Progenitor cell of endocrine pancreas (in vitro differentiated cells): ENCODE measurements at regions not wholly inside any gene's neighbourhood (a gene's known extent, or its start where the extent isn't known, plus 50 kb on each side); places are given as distances from the start of the nearest gene placed in this dataset.

Source experiments
- DNase-seq: peaks from one replicate; pipeline ENCODE4 v3.0.0; 2021; ENCODE audit warnings: low spot score; ENCODE audit not compliant: unreplicated experiment
- H3K27ac Mint-ChIP-seq: 2 replicates; pipeline ENCODE4 v1.8.0; 2021; ENCODE audit warnings: mild to moderate bottlenecking, moderate library complexity, mixed read lengths
- H3K27me3 Mint-ChIP-seq: 2 replicates; pipeline ENCODE4 v1.8.0; 2021; ENCODE audit warnings: mixed read lengths
- H3K36me3 Mint-ChIP-seq: 2 replicates; pipeline ENCODE4 v1.8.0; 2022; ENCODE audit warnings: mixed read lengths; ENCODE audit not compliant: insufficient read depth
- H3K4me1 Mint-ChIP-seq: 2 replicates; pipeline ENCODE4 v1.8.0; 2021; ENCODE audit warnings: low read depth, mixed read lengths
- H3K4me3 Mint-ChIP-seq: 2 replicates; pipeline ENCODE4 v1.8.0; 2021; ENCODE audit warnings: low read depth, mild to moderate bottlenecking, moderate library complexity, mixed read lengths
- H3K9me3 Mint-ChIP-seq: 2 replicates; pipeline ENCODE4 v1.8.0; 2021; ENCODE audit warnings: low read depth, mixed read lengths
- CTCF ChIP-seq: fragments of 200-600 bp; sonication (generic); IDR thresholded peaks from one replicate; pipeline ENCODE4 v1.5.0; 2021; ENCODE audit warnings: antibody characterized with exemption, mild to moderate bottlenecking; ENCODE audit not compliant: unreplicated experiment

- Mint-ChIP-seq H3K9me3 (no peaks in the 10 kb centered on the region), H3K36me3 (no peaks in the 10 kb centered on the region), H3K27me3 (peaks cover 9% of the 10 kb centered on the region), H3K4me3 (no peak overlapping the region), H3K4me1 (no peaks in the 10 kb centered on the region), H3K27ac (no peak overlapping the region)
- no peak for TF ChIP-seq CTCF
- no peak for DNase-seq
These were observed 96.8 kb upstream of the CD55 start for GRCh38 chr1:207224666-207225065.

GRCh38 chr1:207227131-207227630 lies 94.3 kb upstream of the CD55 start:
- no peak overlapping the region for H3K4me3 Mint-ChIP-seq
- H3K36me3 Mint-ChIP-seq: no peaks in the 10 kb centered on the region
- peaks cover 9% of the 10 kb centered on the region for H3K27me3 Mint-ChIP-seq
- H3K4me1 Mint-ChIP-seq: no peaks in the 10 kb centered on the region
- H3K27ac Mint-ChIP-seq: no peak overlapping the region
- TF ChIP-seq CTCF: no peak
- H3K9me3 Mint-ChIP-seq: no peaks in the 10 kb centered on the region
- no peak for DNase-seq

- Mint-ChIP-seq H3K4me3 (no peak overlapping the region), H3K36me3 (no peaks in the 10 kb centered on the region), H3K4me1 (no peaks in the 10 kb centered on the region), H3K9me3 (no peaks in the 10 kb centered on the region), H3K27ac (no peak overlapping the region), H3K27me3 (peaks cover 3% of the 10 kb centered on the region)
- DNase-seq: no peak
- no peak for TF ChIP-seq CTCF
These were observed 92.5 kb upstream of the CD55 start for GRCh38 chr1:207228987-207229386.

GRCh38 chr1:207230441-207230840 lies 91.0 kb upstream of the CD55 start:
- Mint-ChIP-seq H3K9me3 (no peaks in the 10 kb centered on the region), H3K27me3 (peaks cover 3% of the 10 kb centered on the region), H3K4me3 (no peak overlapping the region), H3K4me1 (no peaks in the 10 kb centered on the region), H3K27ac (no peak overlapping the region), H3K36me3 (no peaks in the 10 kb centered on the region)
- no peak for TF ChIP-seq CTCF
- no peak for DNase-seq

- DNase-seq: no peak
- H3K4me3 Mint-ChIP-seq: no peak overlapping the region
- TF ChIP-seq CTCF: no peak
- H3K27ac Mint-ChIP-seq: no peak overlapping the region
- H3K4me1 Mint-ChIP-seq: no peaks in the 10 kb centered on the region
- no peaks in the 10 kb centered on the region for H3K9me3 Mint-ChIP-seq
- no peaks in the 10 kb centered on the region for H3K36me3 Mint-ChIP-seq
- H3K27me3 Mint-ChIP-seq: no peaks in the 10 kb centered on the region
These were observed 86.8 kb upstream of the CD55 start for GRCh38 chr1:207234690-207235089.
